ENCODE measurements at regions not wholly inside any gene's neighbourhood (a gene's known extent, or its start where the extent isn't known, plus 50 kb on each side); places are given as distances from the start of the nearest gene placed in this dataset.

DNA sequence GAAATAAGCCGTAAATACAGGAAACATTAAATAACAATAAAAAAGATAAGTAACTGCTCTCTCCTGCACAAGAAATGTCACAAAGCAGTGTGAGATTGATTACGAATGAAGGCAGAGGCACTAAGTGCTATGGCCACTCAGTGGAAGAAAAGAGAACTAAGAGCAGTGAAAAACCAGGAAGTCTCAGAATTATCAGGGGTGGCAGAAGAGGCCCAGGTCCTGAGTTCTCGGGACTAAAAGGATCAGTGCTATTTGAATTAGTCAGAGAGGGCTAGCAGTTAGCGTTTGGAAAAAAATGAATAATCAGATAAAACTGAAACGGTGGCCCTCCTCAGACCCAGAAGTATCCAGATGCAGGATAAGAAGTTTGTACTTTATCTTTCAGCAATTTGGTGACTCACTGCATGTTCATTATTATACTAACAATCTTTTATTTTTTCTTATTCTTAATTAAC, 367.1 kb downstream of the ZEB2 start:
- no peak for DNase-seq

- DNase-seq, result no peak
Observed at GRCh38 chr2:144151851-144152250, 368.1 kb downstream of the ZEB2 start.

DNA sequence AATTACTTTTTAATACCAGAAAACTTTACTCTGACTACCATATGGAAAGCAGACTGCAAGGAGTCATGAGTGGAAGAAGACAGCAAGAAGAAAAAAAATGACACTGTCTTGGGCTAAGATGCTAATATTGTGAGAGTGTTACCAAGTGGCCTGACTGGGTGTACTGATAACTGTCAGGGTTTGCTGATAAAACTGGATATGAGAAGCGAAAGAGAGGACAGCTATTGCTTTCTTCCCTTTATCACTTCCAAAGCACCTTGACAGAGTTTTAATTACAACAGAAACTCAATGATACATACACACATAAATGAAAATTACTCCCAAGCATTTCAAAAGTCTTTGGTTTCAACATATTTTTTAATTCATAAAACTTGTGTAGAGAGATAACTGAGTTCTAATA, 368.5 kb downstream of the ZEB2 start:
- DNase-seq, result no peak

- no peak for DNase-seq
Observed at GRCh38 chr2:144147356-144147755, 372.6 kb downstream of the ZEB2 start.

GRCh38 chr2:144146876-144147275, 373.0 kb downstream of the ZEB2 start:
- DNase-seq, result no peak

DNA sequence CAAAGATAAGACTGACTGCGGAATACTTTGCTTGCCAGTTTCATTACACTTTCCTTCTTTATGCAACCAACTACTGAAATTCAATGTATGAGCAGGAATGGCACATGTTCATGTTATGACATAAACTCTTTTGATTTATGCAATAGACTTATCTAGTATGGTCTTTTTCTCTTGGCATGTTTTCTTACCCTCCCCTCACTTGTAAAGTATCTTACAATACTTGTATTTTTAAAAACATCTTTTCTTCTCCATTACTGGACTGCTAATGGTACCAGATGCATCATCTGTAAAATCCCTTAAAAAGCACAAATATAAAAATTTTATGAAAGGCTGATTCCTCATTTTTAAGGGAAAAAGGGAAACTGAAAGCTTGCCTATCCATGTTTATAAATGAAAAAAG, 373.8 kb downstream of the ZEB2 start:
- DNase-seq, result no peak

- no peak for DNase-seq
Observed at GRCh38 chr2:144143294-144144151, 376.4 kb downstream of the ZEB2 start.

- no peak for DNase-seq
Observed at GRCh38 chr2:144140891-144141290, 379.0 kb downstream of the ZEB2 start.

DNA sequence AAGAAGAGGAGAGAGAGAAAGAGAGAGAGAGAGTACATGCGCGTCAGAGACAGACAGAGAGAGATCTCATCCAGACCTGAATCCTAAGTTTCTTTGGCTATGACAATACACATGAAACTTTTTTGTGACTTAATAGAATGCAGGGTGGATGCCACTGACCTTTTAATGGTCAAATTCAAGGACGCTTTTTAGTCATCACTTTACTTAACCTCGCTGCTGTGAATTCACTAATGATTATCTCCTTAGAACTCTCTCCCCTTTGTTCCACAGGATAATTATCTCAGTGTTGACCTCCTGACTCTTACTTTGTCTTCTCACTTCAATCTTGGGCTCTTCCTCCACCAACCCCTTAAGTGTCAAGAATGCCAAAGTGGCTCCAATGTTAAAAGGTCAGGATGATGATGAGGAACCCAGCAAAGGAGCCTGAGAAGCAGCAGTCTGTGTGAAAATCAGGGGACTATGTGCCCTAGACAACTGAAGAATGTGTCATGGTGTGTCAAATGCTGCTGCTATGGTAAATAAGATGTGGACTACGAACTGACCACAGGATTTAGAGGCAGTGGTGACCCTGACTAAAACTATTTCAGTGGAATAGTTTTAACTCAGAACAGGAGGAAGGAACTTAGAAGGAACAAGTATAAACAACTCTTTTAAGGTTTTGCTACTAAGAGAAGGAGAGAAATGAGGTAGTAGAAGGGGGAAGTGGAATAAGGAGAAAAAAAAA, 382.1 kb downstream of the ZEB2 start:
- DNase-seq, result no peak

- no peak for DNase-seq
Observed at GRCh38 chr2:144137272-144137671, 382.6 kb downstream of the ZEB2 start.

GRCh38 chr2:144136297-144137010, 383.5 kb downstream of the ZEB2 start:
- no peak for DNase-seq

- no peak for DNase-seq
Observed at GRCh38 chr2:144133936-144134665, 385.8 kb downstream of the ZEB2 start.

- DNase-seq, result no peak
Observed at GRCh38 chr2:144132357-144132756, 387.6 kb downstream of the ZEB2 start.

DNA sequence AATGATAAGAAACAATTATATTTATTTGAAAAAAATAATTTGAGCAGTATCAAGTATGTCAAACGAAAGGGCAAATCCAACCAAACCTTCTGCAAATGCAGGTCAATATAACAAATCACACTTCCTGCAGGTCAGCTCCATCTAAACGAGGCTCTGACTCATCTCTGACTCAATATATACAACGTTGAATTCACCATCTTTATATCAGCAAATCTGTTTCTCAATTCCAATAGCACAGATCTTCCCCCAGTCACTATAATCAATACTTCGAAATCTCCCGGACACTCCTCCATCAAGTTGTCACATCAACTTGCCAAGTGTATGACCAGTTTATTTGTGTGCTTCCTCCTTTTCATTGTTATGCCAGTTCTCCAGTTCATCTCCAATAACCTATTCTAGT, 388.9 kb downstream of the ZEB2 start:
- DNase-seq, result no peak

DNA sequence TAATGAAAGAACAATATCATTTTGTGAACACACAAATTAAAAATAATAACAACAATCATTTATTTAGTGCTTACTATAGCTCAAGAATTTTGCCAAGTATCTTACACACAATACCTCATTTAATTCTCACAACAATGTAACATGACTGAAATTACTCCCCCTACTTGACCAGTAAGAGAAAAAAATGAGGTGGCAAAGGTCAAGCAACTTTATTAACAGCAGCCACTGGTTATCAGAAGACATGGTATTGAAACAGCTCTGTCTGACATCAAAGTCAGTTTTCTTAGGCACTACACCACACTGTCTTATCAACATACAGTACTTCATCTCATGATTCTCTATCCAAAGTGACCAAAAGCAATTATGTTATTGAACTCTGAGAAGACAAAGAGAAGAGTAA, 389.4 kb downstream of the ZEB2 start:
- no peak for DNase-seq

GRCh38 chr2:144128130-144128746, 391.7 kb downstream of the ZEB2 start:
- DNase-seq, result no peak

GRCh38 chr2:144127693-144128092, 392.2 kb downstream of the ZEB2 start:
- DNase-seq, result no peak

DNA sequence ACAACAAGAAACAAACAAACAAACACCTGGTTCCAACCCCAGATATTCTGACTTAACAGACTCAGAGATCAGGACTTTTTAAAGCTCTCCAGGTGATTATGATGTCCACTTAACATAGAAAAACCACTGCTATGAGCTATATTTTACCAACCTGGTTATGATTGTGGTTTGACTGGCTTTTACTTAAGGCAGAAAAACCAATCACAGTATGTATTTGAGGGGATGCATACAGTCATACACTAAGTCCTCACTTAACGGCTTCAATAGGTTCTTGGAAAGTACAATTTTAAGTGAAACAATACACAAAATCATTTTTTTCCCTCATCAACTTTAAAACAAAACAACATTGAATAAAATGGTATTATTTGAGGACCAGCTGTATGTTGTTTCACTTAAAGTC, 393.6 kb downstream of the ZEB2 start:
- no peak for DNase-seq

- no peak for DNase-seq
Observed at GRCh38 chr2:144125751-144126150, 394.2 kb downstream of the ZEB2 start.

DNA sequence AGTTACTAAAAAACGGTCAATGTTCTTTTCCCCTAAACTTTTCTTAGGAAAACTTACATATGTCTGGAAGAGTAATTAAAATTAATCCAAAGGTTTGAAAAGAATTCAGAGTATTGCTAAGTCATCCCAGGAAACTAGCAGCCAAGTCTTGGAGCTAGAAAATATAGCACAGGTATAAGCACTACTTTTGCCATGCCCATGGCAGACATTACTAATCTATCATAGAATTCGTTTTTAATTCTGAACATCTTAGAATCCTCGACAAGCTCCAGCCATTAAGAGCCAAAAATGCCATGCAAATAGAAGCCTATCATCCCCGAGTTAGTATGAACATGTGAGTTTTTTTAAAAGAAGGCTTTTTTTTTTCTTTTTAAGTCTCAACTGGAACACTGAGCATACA, 395.0 kb downstream of the ZEB2 start:
- DNase-seq, result no peak

DNA sequence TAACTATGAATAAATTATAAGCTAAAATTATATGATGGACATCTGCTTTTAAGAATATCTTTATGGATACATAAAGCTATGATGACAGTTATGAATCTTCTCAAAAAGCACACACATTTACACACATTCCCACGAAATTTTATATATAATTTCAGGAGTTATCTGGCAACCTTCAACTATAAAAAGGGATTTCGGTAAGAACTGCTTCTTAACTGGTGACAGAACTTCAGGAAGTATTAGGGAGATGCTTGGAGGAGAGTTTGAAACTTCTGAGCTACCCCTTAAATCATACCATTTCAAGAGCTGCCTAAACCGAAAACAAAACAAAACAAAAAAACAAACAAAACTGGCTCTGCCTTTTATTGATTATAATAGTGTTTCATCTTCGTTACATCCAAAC, 399.4 kb downstream of the ZEB2 start:
- no peak for DNase-seq

- no peak for DNase-seq
Observed at GRCh38 chr2:144117086-144117485, 402.8 kb downstream of the ZEB2 start.
